Fibroblast of skin of abdomen (primary cell): ENCODE measurements at regions not wholly inside any gene's neighbourhood (a gene's known extent, or its start where the extent isn't known, plus 50 kb on each side); places are given as distances from the start of the nearest gene placed in this dataset.
"Not testable (repeated sequence)": the region's sequence is repeated elsewhere in the genome, so short reads cannot be mapped to it uniquely, and the experiment has no call there.

Experiments used
- DNase-seq: peaks from one replicate; pipeline ENCODE4 v3.0.0-alpha.2; 2013

DNA sequence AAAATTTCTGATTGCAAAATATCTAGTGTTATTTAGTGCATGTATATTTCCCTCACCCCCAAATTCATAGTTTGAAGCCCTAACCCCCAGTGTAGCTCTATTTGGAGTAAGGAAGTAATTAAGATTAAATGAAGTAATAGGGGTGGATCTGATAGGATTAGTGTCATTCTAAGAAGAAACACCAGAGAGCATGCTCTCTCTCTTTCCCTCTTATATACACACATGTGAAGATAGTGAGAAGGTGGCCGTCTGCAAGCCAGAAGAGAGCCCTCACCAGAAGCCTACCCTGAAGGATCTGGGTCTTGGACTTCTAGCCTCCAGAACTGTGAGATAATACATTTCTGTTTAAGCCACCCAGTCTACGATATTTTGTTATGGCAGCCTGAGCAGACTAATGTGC is 120.3 kb downstream of the TMEM30B start:
- no peak for DNase-seq

DNA sequence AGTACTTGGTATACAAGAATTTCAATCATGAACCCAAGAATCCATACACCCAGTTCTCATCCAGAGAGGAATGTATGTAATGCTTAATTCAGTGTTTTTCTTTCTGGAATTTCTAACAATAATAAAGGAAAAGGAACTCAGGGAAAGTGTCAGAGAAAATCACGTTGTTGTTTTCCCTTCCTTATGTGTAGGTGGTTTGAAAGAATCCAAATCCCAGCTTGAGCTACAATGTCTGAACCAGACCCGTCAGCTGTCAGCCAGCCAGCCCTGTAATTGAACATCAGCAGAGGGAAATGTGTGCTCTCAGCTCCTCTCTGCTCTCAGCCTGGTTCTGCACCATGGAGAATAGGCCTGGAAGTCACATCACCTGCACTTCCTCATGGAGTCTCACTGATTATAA is 126.5 kb downstream of the TMEM30B start:
- peak; percentile 62 for DNase-seq

DNA sequence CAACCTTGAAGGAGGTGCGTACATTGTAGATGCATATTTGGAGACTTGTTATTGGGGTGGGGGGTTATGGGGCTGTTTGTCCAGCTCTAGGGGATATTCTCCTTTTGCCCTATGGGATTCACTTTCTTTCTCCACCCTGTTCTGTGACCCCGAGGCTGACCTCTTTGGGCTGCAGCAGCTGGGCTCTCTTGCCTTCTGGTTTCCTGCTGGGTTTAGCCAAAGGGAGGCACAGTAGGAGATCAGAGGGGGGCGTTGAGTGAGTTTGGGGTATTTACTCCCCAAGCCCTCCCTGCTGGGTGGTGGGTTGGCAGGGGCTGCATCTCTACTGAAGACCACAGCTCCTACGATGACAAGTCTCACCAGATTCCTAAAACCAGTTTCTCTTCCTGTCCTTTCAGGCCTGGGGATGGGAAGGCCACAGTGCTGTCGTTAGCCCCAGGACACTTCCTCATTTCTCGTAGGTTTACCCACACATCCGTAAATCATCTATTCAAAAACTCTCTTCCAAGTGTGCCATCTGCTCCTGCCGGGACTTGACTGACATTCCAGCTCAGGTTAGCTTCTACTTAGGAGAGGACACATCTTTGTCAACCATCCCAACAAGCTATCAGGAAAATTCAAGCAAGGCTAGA is 127.1 kb downstream of the TMEM30B start:
- no peak for DNase-seq

DNA sequence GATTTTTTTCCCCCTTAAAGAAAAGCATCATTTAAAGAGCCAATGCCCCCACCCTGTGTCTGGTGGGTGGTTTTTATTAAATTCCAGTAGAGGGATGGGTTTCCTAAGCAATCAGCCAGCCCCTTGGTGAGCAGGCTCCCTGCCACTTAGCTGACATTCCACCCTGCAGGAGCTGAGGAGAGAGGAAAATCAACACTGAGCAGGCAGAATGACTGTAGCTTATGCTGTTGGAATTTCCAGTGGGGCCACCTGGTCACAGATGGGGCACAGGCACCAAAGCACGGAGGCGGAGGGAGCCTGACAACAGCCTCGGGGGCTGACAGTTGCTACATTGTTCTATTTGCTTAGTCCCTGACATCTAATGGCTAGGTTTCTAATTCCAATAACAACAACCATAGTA is 127.7 kb downstream of the TMEM30B start:
- DNase-seq = peak; percentile 77

DNA sequence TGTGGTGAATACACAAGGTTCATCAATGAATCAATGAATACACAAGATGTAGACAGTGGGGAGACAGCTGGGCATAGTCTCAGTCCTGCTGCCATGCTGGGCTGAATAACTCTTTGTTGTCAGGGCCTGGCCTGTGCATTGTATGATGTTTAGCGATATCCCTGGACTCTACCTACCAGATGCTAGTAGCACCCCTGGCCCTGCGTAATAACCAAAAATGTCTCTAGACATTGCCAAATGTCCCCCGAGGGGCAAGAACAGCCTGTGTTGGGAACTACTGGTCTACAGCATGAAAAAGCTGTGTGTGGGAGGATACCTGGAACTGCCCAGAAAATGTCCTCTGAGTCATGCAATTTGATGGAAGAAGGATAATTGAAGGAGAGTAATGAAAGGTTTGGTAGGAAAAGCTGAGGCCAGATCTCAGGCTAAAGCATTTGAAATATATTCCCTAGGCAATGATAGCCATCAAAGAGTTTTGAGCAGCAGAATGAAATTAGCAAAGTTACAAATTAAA is 128.2 kb downstream of the TMEM30B start:
- DNase-seq = peak; percentile 74

DNA sequence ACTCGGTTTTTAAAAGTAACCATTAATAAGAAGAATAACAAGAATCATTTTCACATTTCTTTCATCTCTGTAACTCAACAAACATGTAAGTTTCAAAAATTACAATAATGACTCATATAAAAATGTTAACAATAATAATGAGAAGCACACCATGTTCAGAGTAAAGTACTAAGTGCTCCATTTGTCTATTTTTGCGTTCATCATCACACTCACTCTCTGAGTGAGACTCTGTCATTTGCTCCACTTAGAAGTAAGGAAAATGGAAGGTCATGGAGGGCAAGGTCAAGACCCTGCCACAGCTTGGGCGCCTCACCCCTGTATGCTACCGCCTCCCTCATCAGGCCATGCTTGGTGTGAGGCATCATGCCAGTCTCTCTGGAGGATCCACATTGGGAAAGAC is 129.9 kb downstream of the TMEM30B start:
- peak; percentile 34 for DNase-seq

DNA sequence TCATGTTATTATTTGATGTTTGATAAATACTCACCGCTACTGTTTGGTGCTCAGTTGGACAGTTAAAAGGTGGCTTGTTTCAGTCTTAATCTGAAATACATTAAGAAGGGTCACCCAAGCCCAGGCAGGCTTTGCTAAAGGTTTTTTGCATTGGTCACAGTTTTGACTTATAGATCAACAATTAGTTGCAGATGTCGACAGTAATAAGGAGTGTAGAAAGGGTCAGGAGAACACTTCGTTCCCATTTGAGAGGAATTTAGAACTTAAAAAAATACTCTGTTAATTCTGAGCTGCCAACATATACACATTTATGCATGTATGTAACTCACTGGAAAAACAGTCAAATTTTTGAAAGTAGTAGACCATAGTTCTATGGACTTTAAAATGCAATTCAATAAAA is 130.3 kb downstream of the TMEM30B start:
- peak; percentile 82 for DNase-seq

DNA sequence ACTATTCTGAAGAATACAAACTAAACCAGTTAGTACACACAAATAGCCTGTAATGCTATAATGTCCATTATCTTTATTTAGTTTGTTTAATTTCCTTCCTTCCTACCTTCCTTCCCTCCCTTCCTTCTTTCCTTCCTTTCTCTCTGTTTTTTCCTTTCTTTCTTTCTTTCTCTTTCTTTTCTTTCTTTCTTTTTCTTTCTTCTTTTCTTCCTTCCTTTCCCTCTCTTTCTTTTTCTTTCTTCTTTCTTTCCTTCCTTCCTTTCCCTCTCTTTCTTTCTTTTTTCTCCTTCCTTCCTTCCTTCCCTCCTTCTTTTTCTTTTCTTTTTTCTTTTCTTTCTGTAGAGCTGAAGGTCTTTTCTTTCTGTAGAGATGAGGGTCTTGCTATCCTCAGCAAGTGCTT is 131.2 kb downstream of the TMEM30B start:
- no peak for DNase-seq

DNA sequence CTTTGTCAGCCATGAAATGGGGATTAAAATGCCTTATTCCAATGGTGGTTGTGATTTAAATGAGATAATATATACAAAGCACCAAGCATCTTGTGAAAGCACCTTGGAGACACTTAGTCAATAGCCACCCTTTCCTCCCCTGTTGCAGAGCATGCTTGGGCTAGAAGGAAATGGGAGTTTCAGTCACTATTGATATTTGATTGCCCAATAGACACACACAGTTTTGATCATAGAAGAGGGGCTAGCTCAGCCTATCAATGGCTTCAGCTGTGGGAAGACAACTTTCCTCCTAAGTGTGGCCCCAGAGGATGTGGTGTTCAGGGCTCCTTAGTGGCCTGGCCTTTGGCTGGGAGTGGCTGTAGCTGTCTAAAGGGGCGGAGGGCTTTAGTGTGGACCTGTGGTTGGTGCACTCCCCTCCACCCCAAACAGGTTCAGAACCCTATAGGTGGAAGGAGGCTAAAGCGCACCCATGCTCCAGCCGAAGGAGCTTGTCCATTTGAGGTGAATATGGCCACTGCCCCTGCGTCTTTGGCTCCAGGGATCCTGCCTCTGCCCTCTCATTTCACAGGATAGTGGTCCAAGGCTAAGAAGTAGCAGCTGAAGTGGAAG is 132.3 kb downstream of the TMEM30B start:
- no peak for DNase-seq

DNA sequence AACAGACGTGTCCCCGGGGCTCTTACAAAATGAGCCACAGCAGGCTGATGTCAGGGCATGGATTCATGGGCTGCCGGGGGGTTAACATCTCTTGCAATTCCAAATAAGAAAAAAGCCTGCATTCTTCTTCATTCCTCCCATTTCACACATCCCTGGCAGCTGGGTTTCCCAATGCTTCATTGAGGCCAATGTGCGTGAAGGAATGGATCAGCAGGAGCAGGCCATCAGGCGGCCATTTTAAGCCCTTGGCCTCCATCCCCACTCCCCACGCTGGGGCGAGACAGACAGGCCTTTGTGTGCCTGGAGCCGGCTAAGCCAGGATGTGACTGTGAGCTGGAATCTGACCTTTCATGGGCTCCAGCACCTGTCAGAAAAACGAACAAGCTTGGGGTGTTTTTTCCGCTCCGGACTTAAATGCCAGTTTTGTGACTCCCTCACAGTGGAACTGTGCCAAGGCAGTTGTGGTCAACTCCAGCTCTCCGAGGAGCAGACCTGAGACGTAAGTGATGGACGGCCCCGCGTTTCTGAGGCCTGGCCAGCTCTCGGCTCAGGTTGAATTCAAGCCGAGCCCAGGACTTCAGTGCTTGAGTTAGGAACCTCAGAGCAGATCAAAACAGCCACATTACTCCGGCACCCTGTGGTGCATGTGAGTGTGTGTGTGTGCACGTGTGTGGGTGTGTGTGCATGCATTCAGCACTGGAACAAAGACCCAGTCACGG is 133.1 kb downstream of the TMEM30B start:
- peak; percentile 93 for DNase-seq

DNA sequence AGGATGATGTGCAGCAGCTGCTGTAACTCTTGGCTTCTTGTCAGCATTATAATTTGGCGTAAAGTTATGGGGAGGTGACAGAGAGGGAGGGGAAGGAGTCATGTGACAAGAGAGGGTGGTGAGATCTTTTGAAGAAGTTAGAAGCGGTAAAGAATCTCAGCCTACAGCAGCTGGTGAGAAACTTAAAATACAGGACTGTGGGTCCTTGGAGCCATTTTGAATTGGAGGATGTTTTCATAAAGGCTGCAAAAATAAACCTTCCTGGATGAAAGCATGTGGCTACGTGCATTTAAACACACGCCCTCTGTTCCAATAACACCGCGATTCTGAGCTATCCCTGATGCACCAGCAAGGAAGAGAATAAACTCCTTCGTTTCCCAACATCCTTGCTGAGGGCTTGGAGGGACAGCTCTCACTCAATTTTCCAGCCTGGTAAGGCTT is 133.7 kb downstream of the TMEM30B start:
- peak; percentile 72 for DNase-seq

DNA sequence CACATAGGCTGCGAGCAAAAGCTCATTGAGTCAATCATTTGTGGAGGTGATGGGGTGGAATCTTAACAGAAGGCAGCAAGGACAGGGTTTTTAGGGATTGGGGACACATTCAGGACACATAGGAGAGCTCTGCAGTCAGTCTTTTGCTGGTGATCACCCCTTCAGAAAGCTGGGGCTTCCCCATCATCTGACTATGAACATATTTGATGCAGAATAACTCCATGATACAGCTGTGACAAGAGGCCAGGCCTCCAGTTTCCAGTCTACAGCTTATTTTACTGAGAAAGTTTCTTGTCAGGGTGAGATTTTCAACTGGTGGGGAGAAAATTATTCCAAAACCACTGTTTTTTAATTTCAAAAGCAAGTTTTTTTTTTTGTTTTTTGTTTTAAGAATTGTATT is 134.2 kb downstream of the TMEM30B start:
- DNase-seq = no peak

DNA sequence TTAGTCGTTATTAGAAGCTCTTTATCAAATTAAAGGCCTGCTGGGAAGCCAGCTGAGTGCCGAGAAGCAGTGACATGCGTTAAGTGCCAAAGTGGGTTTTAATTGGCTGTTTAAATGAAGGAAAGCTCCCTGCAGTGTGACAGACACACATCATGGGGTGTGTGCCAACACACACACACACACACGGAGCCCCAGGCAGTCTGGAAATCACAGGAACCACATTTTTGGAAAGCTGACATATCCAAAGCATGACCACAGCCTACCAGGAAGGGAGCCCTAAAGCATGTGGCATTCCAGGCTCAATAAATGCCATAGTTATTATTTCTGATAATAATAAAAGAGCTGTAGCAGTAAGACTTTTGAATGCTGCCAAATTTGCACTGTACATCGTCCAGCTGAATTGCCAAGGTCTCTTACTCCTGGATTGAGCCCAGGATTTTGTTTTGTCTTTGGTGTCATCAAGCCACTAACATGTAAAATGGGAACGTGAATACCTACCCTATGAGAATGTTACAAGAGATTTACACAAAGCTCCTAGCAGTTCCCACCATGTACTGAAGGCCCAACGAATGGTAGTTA is 135.1 kb downstream of the TMEM30B start:
- DNase-seq = peak; percentile 92

DNA sequence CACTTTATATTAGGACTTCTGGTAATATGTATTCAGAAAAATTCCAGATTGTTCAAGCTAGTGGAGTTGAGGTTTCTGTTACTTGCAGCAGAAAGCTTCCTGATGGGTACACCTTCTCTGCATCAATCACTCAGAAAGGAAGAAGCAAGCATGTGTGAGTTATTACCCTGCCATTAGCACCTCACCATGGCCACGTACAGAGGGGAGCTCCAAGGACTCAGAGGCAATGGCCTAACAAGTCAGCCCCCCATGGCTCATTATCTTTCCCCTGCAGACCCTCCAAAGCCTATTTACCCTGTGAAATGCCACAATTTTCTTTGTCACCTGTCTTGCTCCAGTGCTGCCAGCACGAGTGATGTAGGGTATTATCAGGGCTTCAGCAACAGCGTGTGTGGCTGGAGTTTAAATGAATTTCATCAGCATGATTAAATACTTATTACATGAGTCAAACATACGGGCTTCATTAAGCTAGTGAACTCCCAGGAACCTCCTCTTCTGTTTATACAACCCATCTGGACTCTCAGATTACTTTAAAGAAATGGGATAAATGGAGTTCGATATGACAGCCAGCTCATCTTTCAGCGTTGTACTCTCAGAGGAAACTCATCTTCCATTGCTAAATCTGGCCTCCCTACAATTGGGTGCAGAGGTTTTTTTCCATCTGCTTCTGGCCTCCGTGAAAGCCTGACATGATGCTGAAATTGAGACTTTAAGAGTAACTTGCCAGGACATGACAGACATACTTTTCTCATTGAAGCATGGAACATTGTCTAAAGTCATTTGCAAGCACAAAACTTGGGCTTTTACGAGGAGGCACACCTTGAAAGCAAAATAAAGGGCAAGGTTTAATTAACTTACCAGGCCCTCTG is 135.9 kb downstream of the TMEM30B start:
- DNase-seq = peak; percentile 99

DNA sequence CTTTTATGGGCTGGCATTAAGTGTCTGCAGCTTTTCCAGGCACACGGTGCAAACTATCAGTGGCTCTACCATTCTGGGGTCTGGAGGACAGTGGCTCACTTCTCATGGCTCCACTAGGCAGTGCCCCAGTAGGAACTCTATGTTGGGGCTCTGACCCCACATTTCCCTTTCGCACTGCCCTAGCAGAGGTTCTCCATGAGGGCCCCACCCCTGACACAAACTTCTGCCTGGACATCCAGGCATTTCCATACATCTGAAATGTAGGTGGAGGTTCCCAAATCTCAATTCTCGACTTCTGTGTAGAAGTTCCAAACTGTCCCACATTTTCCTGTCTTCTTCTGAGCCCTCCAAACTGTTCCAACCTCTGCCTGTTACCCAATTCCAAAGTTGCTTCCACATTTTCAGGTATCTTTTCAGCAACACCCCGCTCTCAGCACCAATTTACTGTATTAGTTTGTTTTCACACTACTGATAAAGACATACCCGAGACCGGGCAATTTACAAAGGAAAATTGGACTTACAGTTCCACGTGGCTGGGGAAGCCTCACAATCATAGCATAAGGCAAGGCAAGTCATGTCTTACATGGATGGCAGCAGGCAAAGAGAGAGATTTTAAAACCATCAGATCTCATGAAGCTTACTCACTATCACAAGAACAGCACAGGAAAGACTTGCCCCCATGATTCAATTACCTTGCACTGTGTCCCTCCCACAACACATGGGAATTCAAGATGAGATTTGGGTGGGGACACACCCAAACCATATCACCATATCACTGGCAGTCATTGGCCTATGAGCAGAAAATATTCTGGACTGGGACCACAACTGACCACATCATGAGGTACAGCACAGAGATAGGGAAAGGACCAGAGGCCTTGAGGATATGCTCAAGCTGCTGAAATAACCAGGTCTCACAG is 136.8 kb downstream of the TMEM30B start:
- not testable (repeated sequence) for DNase-seq

DNA sequence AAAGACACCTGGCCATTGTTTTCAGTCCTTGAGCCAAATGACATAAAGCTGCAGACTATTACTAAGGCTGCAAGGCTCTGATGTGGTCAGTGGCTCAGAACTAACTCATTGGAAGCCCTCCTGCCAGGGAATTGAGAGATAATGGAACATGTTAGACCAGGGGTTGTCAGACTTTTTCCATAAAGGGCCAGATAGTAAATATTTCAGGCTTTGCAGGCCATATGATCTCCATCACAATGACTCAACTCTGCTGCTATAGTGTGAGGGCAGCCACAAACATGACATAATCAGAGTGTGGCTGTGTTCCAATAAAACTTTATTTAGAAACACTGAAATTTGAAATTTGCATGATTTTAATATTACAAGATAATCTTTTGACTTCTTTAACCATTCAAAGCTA is 140.3 kb downstream of the TMEM30B start:
- DNase-seq = peak; percentile 93

DNA sequence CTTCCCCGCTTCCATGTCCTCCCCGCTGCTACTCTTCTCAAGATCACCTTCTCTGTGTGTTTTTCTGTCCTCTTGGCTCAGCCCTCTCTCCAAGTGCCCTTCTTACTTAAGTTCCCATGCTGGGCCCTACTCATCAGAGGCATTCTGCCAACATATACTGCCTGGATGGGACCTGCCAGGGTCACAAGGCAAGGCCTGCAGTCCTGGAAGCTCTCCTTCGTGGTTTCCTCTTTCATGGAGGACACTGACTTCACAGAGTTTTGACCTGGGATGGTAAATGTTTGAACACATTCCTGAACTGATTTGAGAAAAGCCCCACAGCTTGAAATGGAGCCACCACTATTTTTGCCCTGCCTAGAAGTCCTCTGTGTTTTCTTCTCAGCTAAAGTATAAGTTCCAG is 140.9 kb downstream of the TMEM30B start:
- DNase-seq = no peak

DNA sequence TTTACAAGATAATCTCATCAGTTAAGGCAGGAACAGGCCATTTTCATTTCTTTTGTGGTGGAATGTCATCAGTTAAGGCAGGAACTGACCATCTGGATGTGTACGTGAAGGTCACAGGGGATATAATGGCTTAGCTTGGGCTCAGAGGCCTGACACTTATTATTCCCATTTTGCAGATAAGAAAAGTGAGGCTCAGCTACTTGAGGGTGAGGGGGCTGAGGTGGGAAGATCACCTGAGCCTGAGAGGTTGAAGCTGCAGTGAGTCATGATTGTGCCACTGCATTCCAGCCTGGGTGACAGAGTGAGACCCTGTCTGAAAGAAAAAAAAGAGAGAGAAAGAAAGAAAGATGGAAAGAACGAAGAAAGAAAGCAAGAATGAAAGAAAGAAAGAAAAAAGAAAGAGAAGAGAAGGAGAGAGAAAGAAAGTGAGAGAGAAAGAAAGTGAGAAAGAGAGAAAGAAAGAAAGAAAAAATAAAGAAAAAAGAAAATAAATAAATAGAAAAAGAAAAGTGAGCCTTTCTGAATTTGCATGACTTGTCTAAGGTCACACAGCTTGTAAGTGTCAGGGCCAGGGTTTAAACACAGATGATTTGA is 142.0 kb downstream of the TMEM30B start:
- DNase-seq = no peak

DNA sequence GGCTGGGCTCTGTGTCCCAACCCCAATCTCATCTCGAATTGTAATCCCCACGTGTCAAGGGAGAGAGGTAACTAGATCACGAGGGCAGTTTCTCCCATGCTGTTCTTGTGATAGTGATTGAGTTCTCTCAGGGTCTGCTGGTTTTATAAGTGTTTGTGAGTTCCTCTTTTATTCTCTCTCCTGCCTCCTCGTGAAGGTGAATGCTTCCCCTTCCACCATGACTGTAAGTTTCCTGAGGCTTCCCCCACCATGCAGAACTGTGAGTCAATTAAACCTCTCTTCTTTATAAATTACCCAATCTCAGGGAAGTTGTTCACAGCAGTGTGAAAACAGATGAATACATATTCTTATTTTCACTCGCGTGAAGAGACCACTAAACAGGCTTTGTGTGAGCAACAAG is 148.2 kb downstream of the TMEM30B start:
- DNase-seq = no peak

DNA sequence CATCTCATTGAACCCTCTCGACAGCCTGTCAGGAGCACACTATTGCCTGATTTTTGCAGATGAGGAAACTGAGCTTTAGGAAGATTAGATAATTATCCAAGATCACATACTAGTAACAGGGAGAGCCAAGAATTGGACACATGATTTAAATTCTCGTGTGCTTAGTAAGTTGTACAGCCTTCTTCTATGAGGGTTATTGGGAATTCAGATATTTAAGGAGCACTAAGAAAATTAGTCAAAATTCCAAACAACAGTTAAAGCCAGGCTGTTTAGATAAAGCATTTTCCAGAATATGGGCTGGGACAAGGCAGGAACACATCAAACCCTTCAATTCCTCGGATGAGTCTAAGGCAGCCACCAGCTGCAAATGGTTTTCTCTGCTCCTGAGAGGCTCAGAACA is 148.8 kb downstream of the TMEM30B start:
- peak; percentile 52 for DNase-seq
